Testis (tissue), 2 donors: ENCODE measurements at regions not wholly inside any gene's neighbourhood (a gene's known extent, or its start where the extent isn't known, plus 50 kb on each side); places are given as distances from the start of the nearest gene placed in this dataset.

ENCODE experiments used
- DNase-seq: peaks from one replicate; pipeline ENCODE4 v3.0.0-alpha.2; 2019
- H3K27ac ChIP-seq, 2 donors: fragments of 200-600 bp; sonication (generic); one replicate each; pipeline ENCODE4 v1.5.1; 2019
- H3K27me3 ChIP-seq: fragments of 200-600 bp; sonication (generic); one replicate; pipeline ENCODE4 v1.5.1; 2019
- H3K36me3 ChIP-seq: fragments of 200-600 bp; sonication (generic); one replicate; pipeline ENCODE4 v1.5.1; 2017; ENCODE audit warnings: low read depth; ENCODE audit errors: missing control alignments
- H3K4me1 ChIP-seq: fragments of 200-600 bp; sonication (generic); one replicate; pipeline ENCODE4 v1.5.1; 2019
- H3K4me3 ChIP-seq, 2 donors: fragments of 200-600 bp; sonication (generic); one replicate each; pipeline ENCODE4 v1.5.1; 2017 to 2019
- H3K9me3 ChIP-seq: fragments of 200-600 bp; sonication (generic); one replicate; pipeline ENCODE4 v1.5.1; 2017
- CTCF ChIP-seq, 3 experiments: fragments of 450-650 bp in 2 of 3; fragments of 200-600 bp in 1 of 3; sonication (generic) in 1 of 3; IDR thresholded peaks; one replicate each; pipeline ENCODE4 v1.5.1; 2016 to 2019; ENCODE audit warnings: antibody characterized with exemption in 3 of 3, mild to moderate bottlenecking in 2 of 3, moderate library complexity in 1 of 3
- POLR2A ChIP-seq: fragments of 450-650 bp; IDR thresholded peaks from one replicate; pipeline ENCODE4 v1.6.1; 2017; ENCODE audit warnings: antibody characterized with exemption, mild to moderate bottlenecking, moderate library complexity
- whole genome bisulfite sequencing, 2 donors: methylation state at CpG; one replicate each; pipeline ENCODE4 v1.1.5; 2018; 5-methylcytosine and 5-hydroxymethylcytosine counted together
- intact Hi-C: fragments of 100-400 bp; cut with DNase I; formaldehyde crosslinking; loops from one replicate; pipeline ENCODE4 v1.15.1; 2023; ENCODE audit warnings: low total_unique reads

DNA sequence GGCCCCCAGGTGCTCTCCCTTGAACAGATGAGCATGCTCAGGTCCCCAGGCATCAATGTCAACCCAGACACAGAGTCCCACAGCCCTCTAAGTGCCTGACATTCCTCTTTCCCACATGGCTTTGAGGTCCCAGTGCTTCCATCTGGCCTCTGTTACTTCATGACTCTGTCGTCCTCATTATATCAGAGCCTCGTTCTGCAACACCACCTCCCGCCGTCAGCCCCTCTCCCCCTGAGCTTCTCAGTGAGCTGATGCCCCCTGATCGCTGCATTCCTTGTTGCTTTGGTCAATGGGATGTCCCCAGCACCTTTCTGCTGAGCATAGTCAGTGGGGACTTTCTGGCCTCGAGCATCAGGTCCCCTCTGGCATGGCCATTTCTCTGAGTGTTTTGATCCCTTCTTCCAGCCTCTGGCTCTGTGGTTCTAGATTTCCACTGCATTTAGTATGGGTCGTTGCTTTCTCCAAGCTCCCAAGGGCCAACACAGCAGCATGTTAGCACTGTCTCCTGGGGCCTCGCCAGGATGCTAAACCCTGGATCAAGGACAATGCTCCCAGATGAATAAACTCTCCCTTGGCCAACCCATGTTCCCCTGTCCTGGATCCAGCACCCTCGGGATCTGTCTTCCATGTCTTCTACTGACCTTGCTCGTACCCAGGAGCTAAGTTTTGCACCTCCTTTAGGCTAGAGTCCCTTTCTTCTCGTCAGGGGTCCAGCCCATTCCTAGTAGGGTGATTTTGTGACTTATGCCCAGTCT is 143.2 kb upstream of the TWIST2 start:
- intact Hi-C loops, result no loop called here
- Histone ChIP-seq H3K36me3 (no peaks in the 10 kb centered on the region), H3K27me3 (no peaks in the 10 kb centered on the region), H3K4me1 (no peaks in the 10 kb centered on the region), H3K27ac (no peak overlapping the region), H3K9me3 (no peaks in the 10 kb centered on the region), H3K4me3 (no peak overlapping the region)
- no peak for TF ChIP-seq POLR2A
- no peak for TF ChIP-seq CTCF (IDR thresholded peaks at IDR 0.05)
- 85 to 92% methylated on average over 11 of the region's 11 CpGs for WGBS, 2 donors
- no peak for DNase-seq

DNA sequence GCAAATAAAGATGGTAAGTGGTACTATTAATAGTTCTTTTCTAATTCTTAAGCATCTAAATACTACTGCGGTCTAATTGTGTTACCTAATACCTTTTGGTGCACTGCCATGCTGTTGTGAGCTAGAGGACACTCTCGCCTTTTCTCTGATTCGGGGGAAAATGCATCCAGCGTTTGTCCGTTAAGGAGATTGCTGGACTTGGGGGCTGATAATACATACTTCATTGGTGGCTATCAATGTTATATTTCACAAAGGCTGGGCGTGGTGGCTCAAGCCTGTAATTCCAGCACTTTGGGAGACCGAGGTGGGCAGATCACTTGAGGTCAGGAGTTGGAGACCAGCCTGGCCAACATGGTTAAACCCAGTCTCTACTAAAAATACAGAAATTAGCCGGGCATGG is 141.7 kb upstream of the TWIST2 start:
- Histone ChIP-seq H3K27ac (no peak overlapping the region), H3K4me3 (no peak overlapping the region), H3K4me1 (peaks cover 6% of the 10 kb centered on the region), H3K9me3 (no peaks in the 10 kb centered on the region), H3K27me3 (no peaks in the 10 kb centered on the region), H3K36me3 (no peaks in the 10 kb centered on the region)
- TF ChIP-seq CTCF (IDR thresholded peaks at IDR 0.05) (no peak), POLR2A (no peak)
- 92 to 97% methylated on average over 8 of the region's 8 CpGs for WGBS, 2 donors
- intact Hi-C loops, result no loop called here
- DNase-seq, result no peak

- H3K27ac ChIP-seq, result no peak overlapping the region
- peak; percentile 6 for DNase-seq
- H3K4me1 ChIP-seq, result peaks cover 6% of the 10 kb centered on the region
- intact Hi-C loops, result no loop called here
- no peak overlapping the region for H3K4me3 ChIP-seq
- no peaks in the 10 kb centered on the region for H3K27me3 ChIP-seq
- H3K36me3 ChIP-seq, result no peaks in the 10 kb centered on the region
- 88 to 98% methylated on average over 1 of the region's 1 CpG for WGBS, 2 donors
- TF ChIP-seq CTCF (IDR thresholded peaks at IDR 0.05) (peak in 2 of 3 experiments; percentile 10 to 15), POLR2A (no peak)
- no peaks in the 10 kb centered on the region for H3K9me3 ChIP-seq
These were observed 141.2 kb upstream of the TWIST2 start for GRCh38 chr2:238706673-238707072.

DNA sequence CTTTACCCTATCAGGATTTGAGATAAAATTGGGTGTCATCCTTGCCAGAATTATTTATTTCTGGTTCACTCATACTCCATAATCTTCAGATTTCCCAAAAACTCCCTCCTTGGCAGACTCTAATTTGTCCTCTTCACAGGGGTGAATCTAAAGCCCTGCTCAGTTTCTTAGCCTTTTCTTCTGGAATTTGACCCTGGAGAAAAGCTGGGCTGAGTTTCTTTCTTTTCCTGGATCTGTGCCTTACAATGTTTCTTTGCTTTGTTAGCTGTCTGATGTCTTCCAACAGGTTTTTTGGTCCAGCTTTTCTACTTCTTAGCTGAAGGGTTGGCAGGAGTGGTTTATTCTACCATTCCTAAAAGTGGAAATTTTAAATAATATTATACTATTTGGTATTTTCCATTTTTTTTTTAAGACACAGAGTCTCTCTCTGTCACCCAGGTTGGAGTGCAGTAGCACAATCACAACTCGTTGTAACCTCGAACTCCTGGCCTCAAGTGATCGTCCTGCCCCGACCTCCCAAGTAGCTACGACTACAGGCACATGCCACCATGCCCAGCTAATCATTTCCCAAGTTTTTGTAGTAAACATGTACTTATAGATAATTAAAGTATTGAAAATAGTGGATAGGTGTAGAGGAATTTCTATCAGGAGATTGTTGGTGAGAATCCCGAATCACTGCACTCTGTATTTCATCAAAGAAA is 138.4 kb upstream of the TWIST2 start:
- peaks cover 6% of the 10 kb centered on the region for H3K4me1 ChIP-seq
- peak; percentile 10 for DNase-seq
- H3K27ac ChIP-seq, result peak overlapping the region in 1 of 2 donors; percentile 11
- 55 to 63% methylated on average over 6 of the region's 6 CpGs for WGBS, 2 donors
- no peak overlapping the region for H3K4me3 ChIP-seq
- H3K27me3 ChIP-seq, result no peaks in the 10 kb centered on the region
- TF ChIP-seq POLR2A (no peak), CTCF (IDR thresholded peaks at IDR 0.05) (no peak)
- H3K36me3 ChIP-seq, result no peaks in the 10 kb centered on the region
- intact Hi-C loops, result no loop called here
- no peaks in the 10 kb centered on the region for H3K9me3 ChIP-seq
